Liver (tissue), 8 donors: ENCODE measurements at regions not wholly inside any gene's neighbourhood (a gene's known extent, or its start where the extent isn't known, plus 50 kb on each side); places are given as distances from the start of the nearest gene placed in this dataset.

ENCODE experiments used
- DNase-seq: peaks from one replicate; pipeline ENCODE4 v3.0.0-alpha.2; 2017; ENCODE audit warnings: low spot score
- H3K27ac ChIP-seq, 2 donors: one replicate each; pipeline ENCODE4 v1.7.0; 2013; ENCODE audit warnings: inconsistent platforms in 2 of 2, low read length in 2 of 2, control low read depth in 1 of 2, low read depth in 1 of 2, mild to moderate bottlenecking in 1 of 2
- H3K27me3 ChIP-seq, 4 donors: one replicate each; pipeline versions ENCODE4 v1.6.1 to v1.7.0; 2013; ENCODE audit warnings: low read length in 3 of 4, inconsistent platforms in 1 of 4, mild to moderate bottlenecking in 1 of 4, moderate library complexity in 1 of 4; ENCODE audit not compliant: control insufficient read depth in 4 of 4, insufficient read depth in 4 of 4
- H3K36me3 ChIP-seq, 4 donors: one replicate each; pipeline versions ENCODE4 v1.6.1 to v1.7.0; 2013; ENCODE audit warnings: low read length in 3 of 4, mild to moderate bottlenecking in 3 of 4, low read depth in 1 of 4, moderate library complexity in 1 of 4; ENCODE audit not compliant: control insufficient read depth in 4 of 4, insufficient read depth in 3 of 4
- H3K4me1 ChIP-seq, 4 donors: one replicate each; pipeline versions ENCODE4 v1.6.1 to v1.7.0; 2013; ENCODE audit warnings: low read length in 3 of 4, mild to moderate bottlenecking in 3 of 4, moderate library complexity in 1 of 4; ENCODE audit not compliant: control insufficient read depth in 4 of 4, insufficient read depth in 4 of 4
- H3K4me3 ChIP-seq, 3 donors: one replicate each; pipeline versions ENCODE4 v1.6.1 to v1.7.0; 2013; ENCODE audit warnings: low read length in 3 of 3, control low read depth in 1 of 3, low read depth in 1 of 3, mild to moderate bottlenecking in 1 of 3
- H3K9ac ChIP-seq, 2 donors: one replicate each; pipeline ENCODE4 v1.7.0; 2013; ENCODE audit warnings: low read length in 2 of 2, mild to moderate bottlenecking in 2 of 2, moderate library complexity in 2 of 2, control low read depth in 1 of 2, low read depth in 1 of 2
- H3K9me3 ChIP-seq, 4 donors: one replicate each; pipeline versions ENCODE4 v1.6.1 to v1.7.0; 2013; ENCODE audit warnings: low read length in 3 of 4; ENCODE audit not compliant: control insufficient read depth in 4 of 4
- CTCF ChIP-seq: fragments of 150-350 bp; IDR thresholded peaks from 2 replicates; pipeline ENCODE4 v1.5.1; 2017; ENCODE audit warnings: improper control_type of control experiment, low read depth, low read length; ENCODE audit not compliant: missing input control
- EGR1 ChIP-seq, 2 donors: IDR thresholded peaks; 2 replicates each; pipeline ENCODE4 v1.6.1; 2016 to 2018; ENCODE audit warnings: antibody characterized with exemption in 2 of 2, low read depth in 2 of 2
- FOXA1 ChIP-seq: IDR thresholded peaks from 2 replicates; pipeline ENCODE4 v1.6.1; 2016; ENCODE audit warnings: antibody characterized with exemption
- FOXA2 ChIP-seq: IDR thresholded peaks from 2 replicates; pipeline ENCODE4 v1.6.1; 2016; ENCODE audit warnings: antibody characterized with exemption
- GABPA ChIP-seq, 2 donors: IDR thresholded peaks in 1 of 2; conservative IDR thresholded peaks in 1 of 2; 2 replicates each; pipeline ENCODE4 v1.6.1; 2016; ENCODE audit warnings: antibody characterized with exemption in 2 of 2, mild to moderate bottlenecking in 1 of 2, moderate library complexity in 1 of 2
- HNF4A ChIP-seq, 2 donors: conservative IDR thresholded peaks; 2 replicates each; pipeline ENCODE4 v1.6.1; 2016; ENCODE audit warnings: antibody characterized with exemption in 2 of 2, mild to moderate bottlenecking in 2 of 2
- HNF4G ChIP-seq: IDR thresholded peaks from 2 replicates; pipeline ENCODE4 v1.6.1; 2016; ENCODE audit warnings: antibody characterized with exemption
- JUND ChIP-seq, 2 donors: IDR thresholded peaks; 2 replicates each; pipeline ENCODE4 v1.6.1; 2016; ENCODE audit warnings: antibody characterized with exemption in 2 of 2
- NR2F2 ChIP-seq: IDR thresholded peaks from 2 replicates; pipeline ENCODE4 v1.6.1; 2016; ENCODE audit warnings: antibody characterized with exemption
- RXRA ChIP-seq, 2 donors: IDR thresholded peaks; 2 replicates each; pipeline ENCODE4 v1.6.1; 2017 to 2018; ENCODE audit warnings: antibody characterized with exemption in 2 of 2, mild to moderate bottlenecking in 1 of 2
- TAF1 ChIP-seq: conservative IDR thresholded peaks from 2 replicates; pipeline ENCODE4 v1.6.1; 2016; ENCODE audit warnings: antibody characterized with exemption, mild to moderate bottlenecking
- YY1 ChIP-seq: IDR thresholded peaks from 2 replicates; pipeline ENCODE4 v1.6.1; 2016; ENCODE audit warnings: antibody characterized with exemption, mild to moderate bottlenecking
- ZBTB33 ChIP-seq: IDR thresholded peaks from 2 replicates; pipeline ENCODE4 v1.6.1; 2016; ENCODE audit warnings: antibody characterized with exemption
- WGBS: extraction: QIAGEN DNeasy Blood & Tissue Kit; methylation state at CpG from one replicate; pipeline ENCODE4 v1.1.7; 2013; 5-methylcytosine and 5-hydroxymethylcytosine counted together
- TF ChIP-seq, protein P1 (sequence below): IDR thresholded peaks from 2 replicates; pipeline ENCODE4 v1.6.1; 2016; ENCODE audit warnings: antibody characterized with exemption
- TF ChIP-seq, protein P2 (sequence below): IDR thresholded peaks from 2 replicates; pipeline ENCODE4 v1.6.1; 2016; ENCODE audit warnings: antibody characterized with exemption, mild to moderate bottlenecking
- TF ChIP-seq, protein P3 (sequence below): IDR thresholded peaks from 2 replicates; pipeline ENCODE4 v1.6.1; 2016; ENCODE audit warnings: antibody characterized with exemption
- donor health status: healthy.
- donor health status: healthy.
- donor health status: healthy.
- donor health status: healthy.
- donor health status: healthy.

- no peaks in the 10 kb centered on the region for H3K4me1 ChIP-seq
- 57% methylated on average over 9 of the region's 9 CpGs for whole genome bisulfite sequencing
- H3K9ac ChIP-seq = no peak overlapping the region
- no peak for TF ChIP-seq HNF4G
- no peak for DNase-seq
- peaks cover 0 to 6% (median 2%) of the 10 kb centered on the region in 4 donors for H3K27me3 ChIP-seq
- H3K36me3 ChIP-seq = no peaks in the 10 kb centered on the region
- H3K4me3 ChIP-seq = no peak overlapping the region
- H3K9me3 ChIP-seq = no peaks in the 10 kb centered on the region
- H3K27ac ChIP-seq = no peak overlapping the region
Observed at GRCh38 chr3:127395663-127396355, 108.0 kb upstream of the PRR20G start.

- Histone ChIP-seq H3K27ac (no peak overlapping the region), H3K27me3 (peaks cover 0 to 6% (median 2%) of the 10 kb centered on the region in 4 donors), H3K4me3 (no peak overlapping the region), H3K36me3 (no peaks in the 10 kb centered on the region), H3K9me3 (no peaks in the 10 kb centered on the region), H3K4me1 (no peaks in the 10 kb centered on the region), H3K9ac (no peak overlapping the region)
- no peak for DNase-seq
- TF ChIP-seq YY1 = no peak
- TF ChIP-seq, protein P1, sequence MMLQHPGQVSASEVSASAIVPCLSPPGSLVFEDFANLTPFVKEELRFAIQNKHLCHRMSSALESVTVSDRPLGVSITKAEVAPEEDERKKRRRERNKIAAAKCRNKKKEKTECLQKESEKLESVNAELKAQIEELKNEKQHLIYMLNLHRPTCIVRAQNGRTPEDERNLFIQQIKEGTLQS = no peak
- TF ChIP-seq FOXA2 = no peak
- no peak for TF ChIP-seq HNF4G
- TF ChIP-seq FOXA1 = no peak
- TF ChIP-seq, protein P2, sequence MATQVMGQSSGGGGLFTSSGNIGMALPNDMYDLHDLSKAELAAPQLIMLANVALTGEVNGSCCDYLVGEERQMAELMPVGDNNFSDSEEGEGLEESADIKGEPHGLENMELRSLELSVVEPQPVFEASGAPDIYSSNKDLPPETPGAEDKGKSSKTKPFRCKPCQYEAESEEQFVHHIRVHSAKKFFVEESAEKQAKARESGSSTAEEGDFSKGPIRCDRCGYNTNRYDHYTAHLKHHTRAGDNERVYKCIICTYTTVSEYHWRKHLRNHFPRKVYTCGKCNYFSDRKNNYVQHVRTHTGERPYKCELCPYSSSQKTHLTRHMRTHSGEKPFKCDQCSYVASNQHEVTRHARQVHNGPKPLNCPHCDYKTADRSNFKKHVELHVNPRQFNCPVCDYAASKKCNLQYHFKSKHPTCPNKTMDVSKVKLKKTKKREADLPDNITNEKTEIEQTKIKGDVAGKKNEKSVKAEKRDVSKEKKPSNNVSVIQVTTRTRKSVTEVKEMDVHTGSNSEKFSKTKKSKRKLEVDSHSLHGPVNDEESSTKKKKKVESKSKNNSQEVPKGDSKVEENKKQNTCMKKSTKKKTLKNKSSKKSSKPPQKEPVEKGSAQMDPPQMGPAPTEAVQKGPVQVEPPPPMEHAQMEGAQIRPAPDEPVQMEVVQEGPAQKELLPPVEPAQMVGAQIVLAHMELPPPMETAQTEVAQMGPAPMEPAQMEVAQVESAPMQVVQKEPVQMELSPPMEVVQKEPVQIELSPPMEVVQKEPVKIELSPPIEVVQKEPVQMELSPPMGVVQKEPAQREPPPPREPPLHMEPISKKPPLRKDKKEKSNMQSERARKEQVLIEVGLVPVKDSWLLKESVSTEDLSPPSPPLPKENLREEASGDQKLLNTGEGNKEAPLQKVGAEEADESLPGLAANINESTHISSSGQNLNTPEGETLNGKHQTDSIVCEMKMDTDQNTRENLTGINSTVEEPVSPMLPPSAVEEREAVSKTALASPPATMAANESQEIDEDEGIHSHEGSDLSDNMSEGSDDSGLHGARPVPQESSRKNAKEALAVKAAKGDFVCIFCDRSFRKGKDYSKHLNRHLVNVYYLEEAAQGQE = no peak
- no peak for TF ChIP-seq RXRA (IDR thresholded peaks at IDR 0.05)
- no peak for TF ChIP-seq ZBTB33
- no peak for TF ChIP-seq JUND (IDR thresholded peaks at IDR 0.05)
- TF ChIP-seq, protein P3, sequence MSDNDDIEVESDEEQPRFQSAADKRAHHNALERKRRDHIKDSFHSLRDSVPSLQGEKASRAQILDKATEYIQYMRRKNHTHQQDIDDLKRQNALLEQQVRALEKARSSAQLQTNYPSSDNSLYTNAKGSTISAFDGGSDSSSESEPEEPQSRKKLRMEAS = no peak
- TF ChIP-seq EGR1 (IDR thresholded peaks at IDR 0.05; ENCODE audit: low read depth in 2 of 2) = no peak
- no peak for TF ChIP-seq GABPA (IDR thresholded peaks at IDR 0.05 in 1 of 2, conservative IDR thresholded peaks at IDR 0.05 in 1 of 2)
- TF ChIP-seq CTCF = no peak
- no peak for TF ChIP-seq TAF1
- no peak for TF ChIP-seq NR2F2
- TF ChIP-seq HNF4A (conservative IDR thresholded peaks at IDR 0.05) = no peak
- WGBS = 64% methylated on average over 15 of the region's 15 CpGs
Observed at GRCh38 chr3:127394984-127395662, 107.3 kb upstream of the PRR20G start.
